ENCODE measurements at regions not wholly inside any gene's neighbourhood (a gene's known extent, or its start where the extent isn't known, plus 50 kb on each side); places are given as distances from the start of the nearest gene placed in this dataset.
A peak's percentile ranks its signal among the peaks of the same experiment; 100 is the strongest.
"Not testable (repeated sequence)": the region's sequence is repeated elsewhere in the genome, so short reads cannot be mapped to it uniquely, and the experiment has no call there.

DNA sequence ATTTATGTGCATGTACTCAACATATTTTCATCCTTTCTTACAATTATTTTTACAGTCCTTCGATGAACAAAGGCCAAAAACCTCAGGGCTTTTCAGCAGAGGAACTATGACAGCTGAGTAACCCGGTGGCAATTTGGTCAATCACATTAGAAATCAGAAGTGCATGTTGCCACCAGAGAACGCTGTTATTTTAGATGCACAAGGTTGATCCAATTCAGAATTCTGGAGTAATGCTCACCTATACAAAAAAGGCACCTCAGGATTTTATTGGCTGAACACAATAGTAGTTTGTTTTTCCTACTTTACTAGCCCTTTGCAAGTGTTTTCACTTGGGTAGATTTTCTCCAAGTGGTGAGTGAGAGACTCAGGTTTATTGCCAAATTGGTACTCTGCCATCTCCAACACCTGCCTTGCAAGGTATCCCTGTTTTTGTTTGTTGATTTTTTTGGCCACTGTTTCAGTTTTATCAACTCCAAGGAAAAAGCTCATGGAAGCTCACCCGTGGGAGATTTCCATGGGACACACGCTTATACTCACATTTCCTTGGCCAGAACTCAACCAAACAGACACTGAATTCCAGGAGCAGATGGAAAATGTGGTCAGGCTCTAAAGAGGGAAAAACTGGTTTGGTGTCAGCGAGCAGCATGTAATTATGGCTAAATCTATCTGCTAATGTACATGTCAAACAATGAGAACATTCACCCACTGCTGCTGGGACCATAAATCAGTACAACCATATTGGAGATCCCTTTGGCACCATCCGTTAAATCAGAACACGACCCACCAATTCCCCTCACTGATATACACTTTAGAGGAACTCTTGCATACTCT, 573.1 kb upstream of the AMELY start:
- H3K27ac ChIP-seq; H3K4me3 ChIP-seq; H3K36me3 ChIP-seq; DNase-seq; H3K9me3 ChIP-seq (replicated peaks); H3K27me3 ChIP-seq; H3K4me1 ChIP-seq: not testable (repeated sequence)

DNA sequence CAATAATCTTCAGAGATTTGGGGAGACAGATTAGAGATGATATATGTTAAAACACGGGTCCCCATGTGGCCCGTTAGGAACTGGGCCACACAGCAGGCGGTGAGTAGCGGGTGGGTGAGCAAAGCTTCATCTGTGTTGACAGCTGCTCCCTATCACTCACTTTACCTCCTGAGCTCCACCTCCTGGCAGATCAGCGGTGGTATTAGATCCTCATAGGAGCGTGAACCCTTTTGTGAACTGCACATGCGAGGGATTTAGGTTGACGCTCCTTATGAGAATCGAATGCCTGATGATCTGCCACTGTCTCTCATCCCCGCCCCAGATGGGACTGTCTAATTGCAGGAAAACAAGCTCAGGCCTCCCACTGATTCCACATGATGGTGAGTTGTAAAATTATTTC, 560.4 kb upstream of the AMELY start:
- no peaks in the 10 kb centered on the region for H3K4me1 ChIP-seq
- no peaks in the 10 kb centered on the region for H3K36me3 ChIP-seq
- peak in 1 of 2 experiments; percentile 26 for DNase-seq
- no peak overlapping the region for H3K27ac ChIP-seq
- no peaks in the 10 kb centered on the region for H3K27me3 ChIP-seq
- no peak overlapping the region for H3K4me3 ChIP-seq
- H3K9me3 ChIP-seq (replicated peaks): no peaks in the 10 kb centered on the region

GRCh38 chrY:7470037-7470436, 558.5 kb upstream of the AMELY start:
- Histone ChIP-seq H3K36me3 (no peaks in the 10 kb centered on the region), H3K9me3 (replicated peaks) (no peaks in the 10 kb centered on the region), H3K27me3 (no peaks in the 10 kb centered on the region), H3K4me3 (no peak overlapping the region), H3K4me1 (no peaks in the 10 kb centered on the region), H3K27ac (no peak overlapping the region)
- DNase-seq: no peak

DNA sequence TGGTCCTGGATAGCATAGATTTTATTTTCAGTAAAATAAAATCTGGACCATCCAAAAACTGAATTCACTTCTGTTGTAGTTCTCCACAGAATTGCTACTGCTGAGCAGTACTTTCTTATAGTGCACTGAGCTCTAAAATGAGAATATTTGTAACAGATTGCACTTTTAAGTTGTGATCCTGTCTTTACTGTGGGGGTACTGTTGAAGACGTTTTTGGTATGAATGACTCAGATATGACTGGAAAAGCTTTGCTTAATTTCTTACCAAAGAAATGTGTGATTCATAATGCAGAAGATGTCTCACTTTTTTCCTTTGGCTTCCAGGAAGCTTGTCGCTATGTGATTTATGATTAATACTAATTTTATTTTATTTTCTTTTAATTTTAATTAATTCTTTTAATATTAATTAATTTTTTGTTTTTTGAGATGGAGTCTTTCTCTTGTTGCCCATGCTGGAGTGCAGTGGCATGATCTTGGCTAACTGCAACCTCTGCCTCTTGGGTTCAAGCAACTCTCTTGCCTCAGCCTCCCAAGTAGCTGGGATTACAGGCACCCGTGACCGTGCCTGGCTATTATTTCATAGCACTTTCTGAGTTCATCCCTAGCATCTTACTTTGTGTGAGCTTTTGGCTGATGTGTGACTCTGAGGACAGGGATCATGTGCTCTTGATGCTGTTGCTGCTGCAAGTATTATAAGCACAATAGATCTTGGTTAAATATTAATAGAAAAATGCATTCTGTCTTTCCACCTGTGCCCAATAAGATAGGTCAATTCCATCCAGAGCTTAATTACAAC, 557.6 kb upstream of the AMELY start:
- Histone ChIP-seq H3K4me3 (no peak overlapping the region), H3K27ac (no peak overlapping the region)

GRCh38 chrY:7467796-7468520, 556.4 kb upstream of the AMELY start:
- no peak for DNase-seq
- H3K4me1 ChIP-seq: no peaks in the 10 kb centered on the region
- H3K4me3 ChIP-seq: no peak overlapping the region
- H3K27me3 ChIP-seq: no peaks in the 10 kb centered on the region
- H3K27ac ChIP-seq: no peak overlapping the region
- H3K9me3 ChIP-seq (replicated peaks): no peaks in the 10 kb centered on the region
- no peaks in the 10 kb centered on the region for H3K36me3 ChIP-seq

More for the DNA sequence above, 557.6 kb upstream of the AMELY start:
- Histone ChIP-seq H3K36me3 (no peaks in the 10 kb centered on the region), H3K4me1 (no peaks in the 10 kb centered on the region), H3K27me3 (no peaks in the 10 kb centered on the region), H3K9me3 (replicated peaks) (no peaks in the 10 kb centered on the region)
- DNase-seq: no peak

DNA sequence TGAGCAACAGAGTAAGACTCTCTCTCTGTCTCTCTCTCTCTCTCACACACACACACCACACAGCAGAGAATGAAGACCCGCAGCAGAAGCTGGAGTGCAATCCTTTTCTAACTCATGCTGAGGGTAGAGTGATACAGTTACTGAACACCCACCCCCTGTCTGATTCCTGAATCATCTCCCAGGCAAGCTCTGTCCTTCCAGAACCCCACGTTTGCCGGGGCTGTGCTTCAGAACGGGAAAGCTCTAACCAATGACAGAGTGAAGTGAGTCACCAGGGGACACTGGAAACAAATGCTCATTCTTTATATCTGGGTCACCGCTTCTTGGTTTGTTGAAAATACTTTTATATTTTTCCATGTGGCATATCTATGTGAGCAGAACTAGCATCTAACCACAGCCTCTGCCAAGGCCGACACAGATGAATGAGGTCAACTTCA, 553.7 kb upstream of the AMELY start:
- DNase-seq: peak; percentile 9 to 11
- no peak overlapping the region for H3K27ac ChIP-seq
- no peaks in the 10 kb centered on the region for H3K4me1 ChIP-seq
- H3K36me3 ChIP-seq: no peaks in the 10 kb centered on the region
- H3K27me3 ChIP-seq: no peaks in the 10 kb centered on the region
- no peak overlapping the region for H3K4me3 ChIP-seq
- no peaks in the 10 kb centered on the region for H3K9me3 ChIP-seq (replicated peaks)

- Histone ChIP-seq H3K4me1 (no peaks in the 10 kb centered on the region), H3K27ac (no peak overlapping the region), H3K27me3 (no peaks in the 10 kb centered on the region), H3K36me3 (no peaks in the 10 kb centered on the region), H3K9me3 (replicated peaks) (no peaks in the 10 kb centered on the region), H3K4me3 (no peak overlapping the region)
- DNase-seq: no peak
Measured at GRCh38 chrY:7464742-7465141, 553.2 kb upstream of the AMELY start.

- H3K27me3 ChIP-seq: no peaks in the 10 kb centered on the region
- no peaks in the 10 kb centered on the region for H3K36me3 ChIP-seq
- no peaks in the 10 kb centered on the region for H3K9me3 ChIP-seq (replicated peaks)
- no peaks in the 10 kb centered on the region for H3K4me1 ChIP-seq
- H3K27ac ChIP-seq: no peak overlapping the region
- DNase-seq: no peak
- no peak overlapping the region for H3K4me3 ChIP-seq
Measured at GRCh38 chrY:7463711-7464110, 552.2 kb upstream of the AMELY start.

GRCh38 chrY:7463196-7463595, 551.6 kb upstream of the AMELY start:
- H3K36me3 ChIP-seq: no peaks in the 10 kb centered on the region
- no peaks in the 10 kb centered on the region for H3K27me3 ChIP-seq
- H3K4me3 ChIP-seq: no peak overlapping the region
- DNase-seq: no peak
- no peaks in the 10 kb centered on the region for H3K4me1 ChIP-seq
- no peak overlapping the region for H3K27ac ChIP-seq
- no peaks in the 10 kb centered on the region for H3K9me3 ChIP-seq (replicated peaks)

- H3K4me1 ChIP-seq: no peaks in the 10 kb centered on the region
- H3K27ac ChIP-seq: peak overlapping the region; percentile 11; the same call in 1 of the 2 replicates
- no peaks in the 10 kb centered on the region for H3K9me3 ChIP-seq (replicated peaks)
- no peaks in the 10 kb centered on the region for H3K36me3 ChIP-seq
- no peaks in the 10 kb centered on the region for H3K27me3 ChIP-seq
- no peak overlapping the region for H3K4me3 ChIP-seq
- DNase-seq: no peak
Measured at GRCh38 chrY:7462657-7463056, 551.1 kb upstream of the AMELY start.

- H3K4me1 ChIP-seq: no peaks in the 10 kb centered on the region
- H3K27me3 ChIP-seq: no peaks in the 10 kb centered on the region
- H3K36me3 ChIP-seq: no peaks in the 10 kb centered on the region
- H3K27ac ChIP-seq: peak overlapping the region; percentile 11; the same call in 1 of the 2 replicates
- H3K9me3 ChIP-seq (replicated peaks): no peaks in the 10 kb centered on the region
- H3K4me3 ChIP-seq: no peak overlapping the region
- no peak for DNase-seq
Measured at GRCh38 chrY:7461873-7462525, 550.4 kb upstream of the AMELY start.

GRCh38 chrY:7459802-7460201, 548.2 kb upstream of the AMELY start:
- no peaks in the 10 kb centered on the region for H3K9me3 ChIP-seq (replicated peaks)
- no peak overlapping the region for H3K4me3 ChIP-seq
- H3K27me3 ChIP-seq: no peaks in the 10 kb centered on the region
- H3K27ac ChIP-seq: no peak overlapping the region
- H3K36me3 ChIP-seq: no peaks in the 10 kb centered on the region
- H3K4me1 ChIP-seq: no peaks in the 10 kb centered on the region
- DNase-seq: no peak

GRCh38 chrY:7458301-7459078, 546.9 kb upstream of the AMELY start:
- H3K4me3 ChIP-seq: no peak overlapping the region
- H3K36me3 ChIP-seq: no peaks in the 10 kb centered on the region
- H3K27ac ChIP-seq: no peak overlapping the region
- H3K27me3 ChIP-seq: no peaks in the 10 kb centered on the region
- no peaks in the 10 kb centered on the region for H3K9me3 ChIP-seq (replicated peaks)
- H3K4me1 ChIP-seq: no peaks in the 10 kb centered on the region
- no peak for DNase-seq
